H1 (cell line): ENCODE measurements at regions not wholly inside any gene's neighbourhood (a gene's known extent, or its start where the extent isn't known, plus 50 kb on each side); places are given as distances from the start of the nearest gene placed in this dataset.

Experiments used
- CTCF ChIA-PET: fragments of 300-600 bp; sonication (Branson Sonifier 250); formaldehyde crosslinking; loops from one replicate; lab custom pipeline; 2021; ENCODE audit not compliant: partially characterized antibody; lab: Charles Lee
- POLR2A ChIA-PET: fragments of 300-600 bp; sonication (Branson Sonifier 250); formaldehyde crosslinking; loops from one replicate; lab custom pipeline; 2021; ENCODE audit warnings: inconsistent platforms; ENCODE audit not compliant: partially characterized antibody; lab: Charles Lee
- DNase-seq, 2 experiments: peaks; one replicate each; pipeline versions ENCODE4 v3.0.0 to v3.0.0-alpha.2; 2010 to 2022; ENCODE audit warnings: low spot score in 2 of 2, low read depth in 1 of 2, mixed read lengths in 1 of 2
- FAIRE-seq: peaks from 2 replicates; lab custom pipeline; 2011; peaks lifted over from hg19 to GRCh38; lab: Jason Lieb, UNC
- H2AFZ ChIP-seq: 2 replicates; pipeline ENCODE4 v1.8.1; 2012; ENCODE audit warnings: low read length, inconsistent platforms
- H2AK5ac ChIP-seq: 2 replicates; pipeline ENCODE4 v1.6.1; 2013; ENCODE audit warnings: low read depth, low read length
- H2BK120ac ChIP-seq: replicated peaks from 2 replicates; pipeline ENCODE3; 2013; ENCODE audit warnings: low read depth, low read length, inconsistent platforms
- H2BK12ac ChIP-seq: 2 replicates; pipeline ENCODE4 v1.6.1; 2013; ENCODE audit warnings: low read depth, low read length
- H2BK15ac ChIP-seq: 2 replicates; pipeline ENCODE4 v1.6.1; 2013; ENCODE audit warnings: low read length
- H2BK20ac ChIP-seq: 2 replicates; pipeline ENCODE4 v1.6.1; 2013; ENCODE audit warnings: low read length
- H2BK5ac ChIP-seq: 2 replicates; pipeline ENCODE4 v1.6.1; 2013; ENCODE audit warnings: low read depth, low read length
- H3K14ac ChIP-seq: 2 replicates; pipeline ENCODE4 v1.6.1; 2013; ENCODE audit warnings: inconsistent platforms; ENCODE audit not compliant: insufficient read length
- H3K18ac ChIP-seq: 2 replicates; pipeline ENCODE4 v1.6.1; 2013; ENCODE audit warnings: low read length; ENCODE audit errors: extremely low read depth
- H3K23ac ChIP-seq: 2 replicates; pipeline ENCODE4 v1.6.1; 2013; ENCODE audit warnings: inconsistent platforms; ENCODE audit not compliant: insufficient read length
- H3K23me2 ChIP-seq: 2 replicates; pipeline ENCODE4 v1.6.1; 2013; ENCODE audit warnings: low read depth, low read length
- H3K27ac ChIP-seq: 2 replicates; pipeline ENCODE4 v1.6.1; 2011; ENCODE audit warnings: low read depth, low read length, inconsistent platforms
- H3K27me3 ChIP-seq, 4 experiments: replicated peaks in 1 of 4; 1 replicate in 1 of 4; 2 replicates in 3 of 4; pipeline versions ENCODE4 v1.6.1 to v1.8.1; 2011 to 2013; ENCODE audit warnings: low read length in 3 of 4, mild to moderate bottlenecking in 3 of 4, inconsistent platforms in 2 of 4, mixed read lengths in 2 of 4, moderate library complexity in 1 of 4; ENCODE audit not compliant: control insufficient read depth in 3 of 4, insufficient read depth in 3 of 4; ENCODE audit errors: extremely low read depth in 1 of 4
- H3K36me3 ChIP-seq, 4 experiments: 2 replicates each; pipeline versions ENCODE4 v1.6.1 to v1.8.1; 2011 to 2013; ENCODE audit warnings: mild to moderate bottlenecking in 4 of 4, low read length in 3 of 4, moderate library complexity in 2 of 4, control low read depth in 1 of 4, inconsistent platforms in 1 of 4; ENCODE audit not compliant: insufficient read depth in 4 of 4, control insufficient read depth in 2 of 4
- H3K4ac ChIP-seq: replicated peaks from 2 replicates; pipeline ENCODE3; 2013; ENCODE audit warnings: low read length, low read depth, mixed read lengths, inconsistent platforms; ENCODE audit not compliant: insufficient read length
- H3K4me1 ChIP-seq, 4 experiments: replicated peaks in 1 of 4; 1 replicate in 1 of 4; 2 replicates in 3 of 4; pipeline versions ENCODE4 v1.6.1 to v1.8.1; 2011 to 2013; ENCODE audit warnings: low read length in 3 of 4, inconsistent platforms in 2 of 4, mixed read lengths in 1 of 4; ENCODE audit not compliant: insufficient read depth in 4 of 4, control insufficient read depth in 3 of 4
- H3K4me2 ChIP-seq, 2 experiments: 2 replicates each; pipeline versions ENCODE4 v1.6.1 to v1.8.1; 2011 to 2013; ENCODE audit warnings: low read depth in 2 of 2, low read length in 2 of 2, control low read depth in 1 of 2, inconsistent platforms in 1 of 2, mild to moderate bottlenecking in 1 of 2; ENCODE audit not compliant: insufficient read depth in 1 of 2
- H3K4me3 ChIP-seq, 4 experiments: fragments of 200-600, 300-600 bp in 1 of 4; sonication (generic), shearing (Covaris generic), sonication (Bioruptor Twin) in 1 of 4; 2 replicates each; pipeline versions ENCODE4 v1.5.1 to v1.8.1; 2011 to 2016; ENCODE audit warnings: low read length in 4 of 4, low read depth in 3 of 4, control low read depth in 2 of 4, inconsistent platforms in 2 of 4, mild to moderate bottlenecking in 2 of 4, mixed read lengths in 1 of 4, moderate library complexity in 1 of 4; ENCODE audit not compliant: insufficient read depth in 2 of 4; ENCODE audit errors: extremely low read depth in 1 of 4
- H3K56ac ChIP-seq: replicated peaks from 2 replicates; pipeline ENCODE3; 2013; ENCODE audit warnings: low read depth, mild to moderate bottlenecking, mixed read lengths, low read length, inconsistent platforms; ENCODE audit not compliant: insufficient read length
- H3K79me1 ChIP-seq: 2 replicates; pipeline ENCODE4 v1.6.1; 2013; ENCODE audit warnings: low read depth, low read length, control low read depth
- H3K79me2 ChIP-seq, 2 experiments: 2 replicates each; pipeline versions ENCODE4 v1.6.1 to v1.8.1; 2012 to 2013; ENCODE audit warnings: low read length in 2 of 2, mild to moderate bottlenecking in 2 of 2, inconsistent platforms in 1 of 2; ENCODE audit not compliant: insufficient read depth in 2 of 2, control insufficient read depth in 1 of 2
- H3K9ac ChIP-seq, 4 experiments: replicated peaks in 1 of 4; 1 replicate in 1 of 4; 2 replicates in 3 of 4; pipeline versions ENCODE4 v1.6.1 to v1.8.1; 2011 to 2013; ENCODE audit warnings: low read depth in 3 of 4, low read length in 3 of 4, control low read depth in 2 of 4, mild to moderate bottlenecking in 2 of 4, moderate library complexity in 2 of 4, inconsistent platforms in 1 of 4; ENCODE audit errors: extremely low read depth in 1 of 4
- H3K9me3 ChIP-seq, 2 experiments: 2 replicates each; pipeline versions ENCODE4 v1.6.1 to v1.8.1; 2012 to 2013; ENCODE audit warnings: mild to moderate bottlenecking in 2 of 2, moderate library complexity in 2 of 2, control low read depth in 1 of 2, inconsistent platforms in 1 of 2, low read depth in 1 of 2, low read length in 1 of 2, mixed read lengths in 1 of 2; ENCODE audit not compliant: insufficient read depth in 2 of 2
- H4K20me1 ChIP-seq, 2 experiments: replicated peaks in 1 of 2; 2 replicates each; pipeline versions ENCODE3 to v1.8.1; 2011 to 2013; ENCODE audit warnings: inconsistent platforms in 2 of 2, low read length in 2 of 2, mild to moderate bottlenecking in 1 of 2; ENCODE audit not compliant: insufficient read depth in 2 of 2, control insufficient read depth in 1 of 2
- H4K5ac ChIP-seq: 2 replicates; pipeline ENCODE4 v1.6.1; 2013; ENCODE audit warnings: low read length, low read depth, mixed read lengths, inconsistent platforms; ENCODE audit not compliant: insufficient read length
- H4K8ac ChIP-seq: 2 replicates; pipeline ENCODE4 v1.8.0; 2013; ENCODE audit warnings: mild to moderate bottlenecking, moderate library complexity, low read length, inconsistent platforms; ENCODE audit not compliant: insufficient read depth; ENCODE audit errors: extremely low read depth
- H4K91ac ChIP-seq: replicated peaks from 2 replicates; pipeline ENCODE3; 2013; ENCODE audit warnings: low read length, mixed read lengths, inconsistent platforms; ENCODE audit not compliant: insufficient read length
- CREB1 ChIP-seq: IDR thresholded peaks from 2 replicates; pipeline ENCODE4 v1.6.1; 2012; ENCODE audit warnings: inconsistent platforms
- NANOG ChIP-seq: IDR thresholded peaks from 2 replicates; pipeline ENCODE4 v1.6.1; 2011; ENCODE audit warnings: low read length, low read depth, mild to moderate bottlenecking, inconsistent platforms; ENCODE audit not compliant: insufficient read depth, poor library complexity, severe bottlenecking
- POU5F1 ChIP-seq: IDR thresholded peaks from 2 replicates; pipeline ENCODE4 v1.6.1; 2011; ENCODE audit warnings: low read depth, mild to moderate bottlenecking, low read length, moderate library complexity
- SIN3A ChIP-seq, 2 experiments: IDR thresholded peaks in 1 of 2; conservative IDR thresholded peaks in 1 of 2; 2 replicates each; pipeline ENCODE4 v1.6.1; 2011 to 2012; ENCODE audit warnings: low read length in 2 of 2, improper control_type of control experiment in 1 of 2, low read depth in 1 of 2, mild to moderate bottlenecking in 1 of 2
- SIRT6 ChIP-seq: IDR thresholded peaks from one replicate; pipeline ENCODE4 v1.7.1; 2012; ENCODE audit warnings: low read length, inconsistent platforms
- SP1 ChIP-seq: IDR thresholded peaks from 2 replicates; pipeline ENCODE4 v1.6.1; 2011; ENCODE audit warnings: low read depth, low read length
- WGBS, 2 experiments: shearing (Covaris generic) in 1 of 2; methylation state at CpG; one replicate each; pipeline versions ENCODE4 v1.1.6 to v1.1.7; 2013 to 2015; ENCODE audit warnings: low lambda C conversion rate in 2 of 2, mixed read lengths in 2 of 2, inconsistent platforms in 1 of 2, low coverage in 1 of 2, missing lambda C conversion rate in 1 of 2; ENCODE audit not compliant: insufficient replicate concordance in 2 of 2, insufficient coverage in 1 of 2, insufficient read length in 1 of 2; ENCODE audit errors: extremely low coverage in 1 of 2, missing lambda C conversion rate in 1 of 2; 5-methylcytosine and 5-hydroxymethylcytosine counted together
- TF ChIP-seq, protein P1 (sequence below): IDR thresholded peaks from 2 replicates; pipeline ENCODE4 v1.6.1; 2012; ENCODE audit warnings: low read length, inconsistent platforms

- no peaks in the 10 kb centered on the region for H3K36me3 ChIP-seq
- no peak overlapping the region for H3K14ac ChIP-seq
- POLR2A ChIA-PET: no interaction called here
- H2AFZ ChIP-seq: peak overlapping the region; percentile 87
- H2AK5ac ChIP-seq: no peak overlapping the region; the same call in 1 of the 2 replicates
- no peak overlapping the region for H2BK12ac ChIP-seq
- TF ChIP-seq SIN3A (conservative IDR thresholded peaks at IDR 0.05 in 1 of 2, IDR thresholded peaks at IDR 0.05 in 1 of 2; ENCODE audit: low read depth in 1 of 2, low read length in 2 of 2): no peak
- TF ChIP-seq NANOG: no peak
- TF ChIP-seq, protein P1, sequence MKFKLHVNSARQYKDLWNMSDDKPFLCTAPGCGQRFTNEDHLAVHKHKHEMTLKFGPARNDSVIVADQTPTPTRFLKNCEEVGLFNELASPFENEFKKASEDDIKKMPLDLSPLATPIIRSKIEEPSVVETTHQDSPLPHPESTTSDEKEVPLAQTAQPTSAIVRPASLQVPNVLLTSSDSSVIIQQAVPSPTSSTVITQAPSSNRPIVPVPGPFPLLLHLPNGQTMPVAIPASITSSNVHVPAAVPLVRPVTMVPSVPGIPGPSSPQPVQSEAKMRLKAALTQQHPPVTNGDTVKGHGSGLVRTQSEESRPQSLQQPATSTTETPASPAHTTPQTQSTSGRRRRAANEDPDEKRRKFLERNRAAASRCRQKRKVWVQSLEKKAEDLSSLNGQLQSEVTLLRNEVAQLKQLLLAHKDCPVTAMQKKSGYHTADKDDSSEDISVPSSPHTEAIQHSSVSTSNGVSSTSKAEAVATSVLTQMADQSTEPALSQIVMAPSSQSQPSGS: no peak
- TF ChIP-seq POU5F1: no peak
- TF ChIP-seq CREB1: no peak
- TF ChIP-seq SIRT6: no peak
- no peak for TF ChIP-seq SP1
- H3K18ac ChIP-seq: no peak overlapping the region
- no peak overlapping the region for H3K4me2 ChIP-seq
- no peak overlapping the region for H3K4me3 ChIP-seq
- FAIRE-seq: no peak
- H4K5ac ChIP-seq: no peak overlapping the region
- H2BK15ac ChIP-seq: no peak overlapping the region
- no peak for DNase-seq
- no peak overlapping the region for H3K9ac ChIP-seq
- H3K23ac ChIP-seq: no peak overlapping the region
- no peak overlapping the region for H3K27ac ChIP-seq
- H3K4ac ChIP-seq: no peak overlapping the region
- no peaks in the 10 kb centered on the region for H3K4me1 ChIP-seq
- no peak overlapping the region for H2BK5ac ChIP-seq
- no peak overlapping the region for H4K8ac ChIP-seq
- no peaks in the 10 kb centered on the region for H4K20me1 ChIP-seq
- 92% methylated on average over 4 of the region's 4 CpGs; no CpG with 5 or more reads in 1 of the 2 experiments for WGBS, 2 experiments
- no peaks in the 10 kb centered on the region for H3K23me2 ChIP-seq
- H3K79me1 ChIP-seq: no peaks in the 10 kb centered on the region
- no peak overlapping the region for H4K91ac ChIP-seq
- H2BK20ac ChIP-seq: no peak overlapping the region
- H3K9me3 ChIP-seq: no peaks in the 10 kb centered on the region
- no peaks in the 10 kb centered on the region for H3K27me3 ChIP-seq
- no peaks in the 10 kb centered on the region for H3K79me2 ChIP-seq
- H3K56ac ChIP-seq: no peak overlapping the region
- CTCF ChIA-PET: interaction anchor here (1.1 to 2.9 kb wide), 2 partner anchors 10 to 14 kb away, joined by 3 to 20 read pairs; no protein-coding TSS in a partner anchor
- no peak overlapping the region for H2BK120ac ChIP-seq
These were observed 451.5 kb upstream of the PPP2R3A start for GRCh38 chr3:135514060-135514448.
